HepG2 (cell line): ENCODE measurements at regions not wholly inside any gene's neighbourhood (a gene's known extent, or its start where the extent isn't known, plus 50 kb on each side); places are given as distances from the start of the nearest gene placed in this dataset.

Experiments
- ATAC-seq: fragments of 200-7000 bp; cut with Tn5 transposase; 3 replicates; pipeline ENCODE4 v1.9.1; 2020; ENCODE audit warnings: mild to moderate bottlenecking, moderate library complexity
- BruUV-seq: library from RNA; stranded (reverse); fragments of 400-500 nt; replicated peaks from 2 replicates; lab custom pipeline; 2021; lab: Mats Ljungman, UMichigan
- CTCF ChIA-PET: fragments of 300-600 bp; formaldehyde crosslinking; extraction: SDS; loops from one replicate; lab custom pipeline; 2021; ENCODE audit warnings: low total read pairs, inconsistent platforms, low intra/inter-chr PET ratio; lab: Yijun Ruan, JAX
- POLR2A ChIA-PET: fragments of 350-600 bp; sonication (Branson Sonifier 250); formaldehyde crosslinking; loops from one replicate; lab custom pipeline; 2020; ENCODE audit warnings: antibody characterized with exemption, inconsistent platforms; lab: Yijun Ruan, JAX
- DNase-seq: peaks from one replicate; pipeline ENCODE4 v3.0.0-alpha.2; 2015; ENCODE audit warnings: low spot score
- FAIRE-seq: peaks from 3 replicates; lab custom pipeline; 2011; peaks lifted over from hg19 to GRCh38; lab: Jason Lieb, UNC
- H2AFZ ChIP-seq: one replicate; pipeline ENCODE4 v1.6.1; 2011; ENCODE audit warnings: low read length, inconsistent platforms
- H3K27ac ChIP-seq: fragments of 300-600 bp; 3 replicates; pipeline ENCODE4 v1.8.0; 2011; ENCODE audit warnings: mixed run types, mild to moderate bottlenecking, mixed read lengths, low read length, inconsistent platforms; ENCODE audit not compliant: insufficient read depth; ENCODE audit errors: extremely low read length
- H3K27me3 ChIP-seq, 2 experiments: fragments of 200-600 bp in 1 of 2; 2 replicates in 1 of 2; 3 replicates in 1 of 2; pipeline versions ENCODE4 v1.6.0 to v1.8.0; 2011; ENCODE audit warnings: low read length in 2 of 2, mild to moderate bottlenecking in 2 of 2, moderate library complexity in 2 of 2, inconsistent platforms in 1 of 2; ENCODE audit not compliant: insufficient read depth in 2 of 2, control insufficient read depth in 1 of 2
- H3K36me3 ChIP-seq, 2 experiments: fragments of 200-600 bp in 1 of 2; replicated peaks in 1 of 2; 2 replicates in 1 of 2; 3 replicates in 1 of 2; pipeline versions ENCODE4 v1.5.1 to v1.8.0; 2011; ENCODE audit warnings: low read length in 2 of 2, inconsistent platforms in 1 of 2; ENCODE audit not compliant: insufficient read depth in 2 of 2, control insufficient read depth in 1 of 2
- H3K4me1 ChIP-seq: 2 replicates; pipeline ENCODE4 v1.5.1; 2012; ENCODE audit warnings: low read length, inconsistent platforms; ENCODE audit not compliant: insufficient read depth
- H3K4me2 ChIP-seq: 2 replicates; pipeline ENCODE4 v1.6.0; 2011; ENCODE audit warnings: low read depth, low read length, inconsistent platforms
- H3K4me3 ChIP-seq, 3 experiments: fragments of 200-600 bp in 1 of 3; sonication (generic), shearing (Covaris generic) in 1 of 3; replicated peaks in 1 of 3; 2 replicates each; pipeline ENCODE4 v1.5.1; 2011 to 2016; ENCODE audit warnings: low read length in 3 of 3, inconsistent platforms in 2 of 3, low read depth in 2 of 3, mild to moderate bottlenecking in 2 of 3, control low read depth in 1 of 3, mixed read lengths in 1 of 3; ENCODE audit not compliant: insufficient read depth in 1 of 3
- H3K79me2 ChIP-seq: one replicate; pipeline ENCODE4 v1.6.1; 2011; ENCODE audit warnings: low read length, inconsistent platforms; ENCODE audit not compliant: insufficient read depth
- H3K9ac ChIP-seq: 2 replicates; pipeline ENCODE4 v1.6.0; 2011; ENCODE audit warnings: mild to moderate bottlenecking, low read depth, low read length, inconsistent platforms; ENCODE audit not compliant: insufficient read depth
- H3K9me3 ChIP-seq: 2 replicates; pipeline ENCODE4 v1.5.1; 2012; ENCODE audit warnings: mild to moderate bottlenecking, low read length
- H4K20me1 ChIP-seq: 2 replicates; pipeline ENCODE4 v1.6.0; 2011; ENCODE audit warnings: inconsistent platforms, mild to moderate bottlenecking, low read length, moderate library complexity; ENCODE audit not compliant: insufficient read depth
- ARID5B ChIP-seq: IDR thresholded peaks from 2 replicates; pipeline ENCODE4 v1.4.0; 2020; ENCODE audit warnings: mild to moderate bottlenecking, missing genetic modification reagents
- ATF3 ChIP-seq: sonication (generic); formaldehyde crosslinking; IDR thresholded peaks from 2 replicates; pipeline ENCODE4 v1.4.0; 2020; ENCODE audit warnings: missing genetic modification reagents
- ELF1 ChIP-seq: sonication (generic); formaldehyde crosslinking; IDR thresholded peaks from 2 replicates; pipeline ENCODE4 v1.4.0; 2020; ENCODE audit warnings: missing genetic modification reagents
- FLYWCH1 ChIP-seq: sonication (generic); formaldehyde crosslinking; IDR thresholded peaks from 2 replicates; pipeline ENCODE4 v1.8.1; 2023; ENCODE audit warnings: mild to moderate bottlenecking, missing genetic modification reagents
- FOXA3 ChIP-seq: IDR thresholded peaks from 2 replicates; pipeline ENCODE4 v1.6.1; 2016; ENCODE audit warnings: missing genetic modification reagents, missing compliant biosample characterization
- GFI1 ChIP-seq: sonication (generic); formaldehyde crosslinking; IDR thresholded peaks from 2 replicates; pipeline ENCODE4 v1.5.0; 2020; ENCODE audit warnings: missing genetic modification reagents, mild to moderate bottlenecking, borderline replicate concordance
- HOXA3 ChIP-seq: sonication (generic); formaldehyde crosslinking; IDR thresholded peaks from 2 replicates; pipeline ENCODE4 v1.5.0; 2020; ENCODE audit warnings: missing genetic modification reagents
- MXD3 ChIP-seq: IDR thresholded peaks from 2 replicates; pipeline ENCODE4 v1.6.1; 2016; ENCODE audit warnings: mild to moderate bottlenecking, missing biosample characterization, missing genetic modification reagents
- NR2C2 ChIP-seq: sonication (generic); formaldehyde crosslinking; IDR thresholded peaks from 2 replicates; pipeline ENCODE4 v1.4.0; 2020; ENCODE audit warnings: missing genetic modification reagents, mild to moderate bottlenecking, moderate library complexity, borderline replicate concordance
- PHB2 ChIP-seq: fragments of 450-650 bp; IDR thresholded peaks from 2 replicates; pipeline ENCODE4 v1.6.1; 2018; ENCODE audit not compliant: partially characterized antibody
- SALL2 ChIP-seq: sonication (generic); formaldehyde crosslinking; IDR thresholded peaks from 2 replicates; pipeline ENCODE4 v1.8.1; 2023; ENCODE audit warnings: mild to moderate bottlenecking, missing genetic modification reagents, inconsistent platforms
- SRSF4 ChIP-seq: fragments of 200-400 bp; formaldehyde crosslinking; IDR thresholded peaks from one replicate; pipeline ENCODE4 v1.6.1; 2018; ENCODE audit warnings: mild to moderate bottlenecking, low read depth, low read length, moderate library complexity; ENCODE audit not compliant: poor library complexity, severe bottlenecking
- TP53 ChIP-seq: sonication (generic); formaldehyde crosslinking; conservative IDR thresholded peaks from 2 replicates; pipeline ENCODE4 v1.4.0; 2020; ENCODE audit warnings: missing genetic modification reagents
- ZNF24 ChIP-seq: fragments of 450-650 bp; IDR thresholded peaks from 2 replicates; pipeline ENCODE4 v1.6.1; 2017; ENCODE audit warnings: antibody characterized with exemption, mild to moderate bottlenecking
- ZNF329 ChIP-seq: sonication (generic); formaldehyde crosslinking; IDR thresholded peaks from 2 replicates; pipeline ENCODE4 v1.9.0; 2021; ENCODE audit warnings: low read depth, mild to moderate bottlenecking, missing genetic modification reagents
- ZNF484 ChIP-seq: sonication (generic); formaldehyde crosslinking; IDR thresholded peaks from 2 replicates; pipeline ENCODE4 v1.5.1; 2020; ENCODE audit warnings: mild to moderate bottlenecking, low read depth, missing genetic modification reagents, borderline replicate concordance
- ZNF607 ChIP-seq: sonication (generic); formaldehyde crosslinking; IDR thresholded peaks from 2 replicates; pipeline ENCODE4 v1.5.1; 2020; ENCODE audit warnings: missing genetic modification reagents, mild to moderate bottlenecking, borderline replicate concordance
- ZNF773 ChIP-seq: sonication (generic); formaldehyde crosslinking; IDR thresholded peaks from 2 replicates; pipeline ENCODE4 v1.4.0; 2020; ENCODE audit warnings: missing genetic modification reagents, borderline replicate concordance
- WGBS: methylation state at CpG from one replicate; pipeline ENCODE4 v1.1.6; 2017; ENCODE audit warnings: low lambda C conversion rate; 5-methylcytosine and 5-hydroxymethylcytosine counted together
- in situ Hi-C: cut with HindIII; loops from 2 replicates; pipeline ENCODE4 v1.10.0; 2017; ENCODE audit warnings: low pct_unique_long_range_greater_than_20kb; ENCODE audit not compliant: extremely low pct_ligation_motif_present
- intact Hi-C: fragments of 100-400 bp; cut with micrococcal nuclease; formaldehyde crosslinking; loops from one replicate; pipeline ENCODE4 v1.10.0; 2022; ENCODE audit not compliant: unreplicated experiment

GRCh38 chr1:203993256-203993655 is 79.7 kb upstream of the SOX13 start:
- POLR2A ChIA-PET = no interaction called here
- Histone ChIP-seq H3K4me1 (peaks cover 18% of the 10 kb centered on the region), H3K27ac (no peak overlapping the region), H3K9me3 (no peaks in the 10 kb centered on the region), H3K4me2 (no peak overlapping the region), H3K27me3 (peaks cover 0 to 3% of the 10 kb centered on the region in 2 experiments; a peak in 1 of 5 replicates), H3K4me3 (no peak overlapping the region), H3K9ac (no peak overlapping the region), H3K36me3 (no peaks in the 10 kb centered on the region), H2AFZ (no peak overlapping the region), H3K79me2 (no peaks in the 10 kb centered on the region), H4K20me1 (no peaks in the 10 kb centered on the region)
- intact Hi-C loops (no loop called here), in situ Hi-C loops (no loop called here)
- FAIRE-seq (no peak), ATAC-seq (no peak), DNase-seq (no peak)
- TF ChIP-seq MXD3 (CRISPR knock-in tag) = no peak
- TF ChIP-seq ATF3 (CRISPR knock-in tag) = no peak
- TF ChIP-seq NR2C2 = no peak
- TF ChIP-seq ZNF773 (CRISPR knock-in tag) = no peak
- TF ChIP-seq GFI1 (CRISPR knock-in tag) = no peak
- no peak for TF ChIP-seq ZNF24
- no peak for TF ChIP-seq FOXA3 (CRISPR knock-in tag)
- TF ChIP-seq TP53 (CRISPR knock-in tag) = no peak
- no peak for TF ChIP-seq ZNF607 (CRISPR knock-in tag)
- no peak for TF ChIP-seq ELF1 (CRISPR knock-in tag)
- TF ChIP-seq ZNF484 = no peak
- no peak for TF ChIP-seq FLYWCH1 (CRISPR knock-in tag)
- no peak for TF ChIP-seq SALL2 (CRISPR knock-in tag)
- no peak for TF ChIP-seq ZNF329 (CRISPR knock-in tag)
- TF ChIP-seq SRSF4 = no peak
- TF ChIP-seq HOXA3 (CRISPR knock-in tag) = no peak
- no peak for TF ChIP-seq PHB2
- no peak for TF ChIP-seq ARID5B
- CTCF ChIA-PET = no interaction called here
- no TSS peak for BruUV-seq
- 68% methylated on average over 5 of the region's 5 CpGs for WGBS
